Activated effector memory CD4-positive, alpha-beta T cell treated with Interleukin-2 at 50 U/mL for 16 hours (primary cell): ENCODE measurements at regions not wholly inside any gene's neighbourhood (a gene's known extent, or its start where the extent isn't known, plus 50 kb on each side); places are given as distances from the start of the nearest gene placed in this dataset.

Source experiments
- DNase-seq: peaks from one replicate; pipeline ENCODE4 v3.0.0-alpha.2; 2020

- no peak for DNase-seq
Measured at GRCh38 chr5:8247049-8247899, 378.3 kb downstream of the MTRR start.

GRCh38 chr5:8253376-8253775, 384.4 kb downstream of the MTRR start:
- no peak for DNase-seq

GRCh38 chr5:8254674-8255073, 385.7 kb downstream of the MTRR start:
- no peak for DNase-seq

GRCh38 chr5:8258801-8259200, 389.9 kb downstream of the MTRR start:
- no peak for DNase-seq

- DNase-seq = no peak
Measured at GRCh38 chr5:8270246-8270645, 401.3 kb downstream of the MTRR start.

- DNase-seq = no peak
Measured at GRCh38 chr5:8280711-8281363, 411.9 kb downstream of the MTRR start.

- DNase-seq = no peak
Measured at GRCh38 chr5:8288334-8288733, 419.4 kb downstream of the MTRR start.

GRCh38 chr5:8288897-8289516, 420.1 kb downstream of the MTRR start:
- DNase-seq = no peak

- no peak for DNase-seq
Measured at GRCh38 chr5:8289779-8290178, 420.8 kb downstream of the MTRR start.

- DNase-seq = no peak
Measured at GRCh38 chr5:8290721-8291120, 421.8 kb downstream of the MTRR start.

GRCh38 chr5:8291641-8292040, 422.7 kb downstream of the MTRR start:
- no peak for DNase-seq

GRCh38 chr5:8295141-8295540, 426.2 kb downstream of the MTRR start:
- no peak for DNase-seq

- DNase-seq = no peak
Measured at GRCh38 chr5:8299716-8300115, 430.8 kb downstream of the MTRR start.

- no peak for DNase-seq
Measured at GRCh38 chr5:8304341-8304740, 435.4 kb downstream of the MTRR start.

GRCh38 chr5:8306288-8306896, 437.4 kb downstream of the MTRR start:
- DNase-seq = no peak

GRCh38 chr5:8314965-8315364, 446.0 kb downstream of the MTRR start:
- DNase-seq = no peak

- DNase-seq = no peak
Measured at GRCh38 chr5:8316608-8317280, 447.8 kb downstream of the MTRR start.

GRCh38 chr5:8317335-8317734, 448.4 kb downstream of the MTRR start:
- DNase-seq = no peak

- DNase-seq = no peak
Measured at GRCh38 chr5:8320244-8320643, 451.3 kb downstream of the MTRR start.

- DNase-seq = no peak
Measured at GRCh38 chr5:8321272-8321671, 452.3 kb downstream of the MTRR start.

- no peak for DNase-seq
Measured at GRCh38 chr5:8322484-8322883, 453.5 kb downstream of the MTRR start.

- no peak for DNase-seq
Measured at GRCh38 chr5:8327016-8327415, 458.1 kb downstream of the MTRR start.

- DNase-seq = no peak
Measured at GRCh38 chr5:8329773-8330172, 460.8 kb downstream of the MTRR start.
